Activated T-helper 2 cell treated with anti-CD3 and anti-CD28 coated beads, Interferon-gamma antibody, Interleukin-2, Interleukin-4, amounts not matched to agents 10 μg/mL and 5 μg/mL and 100 μg/mL, durations not matched to agents 14 hours and 24 hours and 36 hours (primary cell): ENCODE measurements at regions not wholly inside any gene's neighbourhood (a gene's known extent, or its start where the extent isn't known, plus 50 kb on each side); places are given as distances from the start of the nearest gene placed in this dataset.
"Not testable (repeated sequence)": the region's sequence is repeated elsewhere in the genome, so short reads cannot be mapped to it uniquely, and the experiment has no call there.

Source experiments
- DNase-seq: peaks from one replicate; pipeline ENCODE4 v3.0.0; 2021; ENCODE audit warnings: low spot score
- H3K27ac Mint-ChIP-seq: one replicate; pipeline ENCODE4 v1.8.0; 2021; ENCODE audit warnings: mixed read lengths
- H3K27me3 Mint-ChIP-seq: one replicate; pipeline ENCODE4 v1.8.0; 2021; ENCODE audit warnings: low read depth, mixed read lengths
- H3K36me3 Mint-ChIP-seq: one replicate; pipeline ENCODE4 v1.8.0; 2021; ENCODE audit warnings: low read depth, mixed read lengths
- H3K4me1 Mint-ChIP-seq: one replicate; pipeline ENCODE4 v1.8.0; 2021; ENCODE audit warnings: low read depth, mixed read lengths
- H3K4me3 Mint-ChIP-seq: one replicate; pipeline ENCODE4 v1.8.0; 2021; ENCODE audit warnings: low read depth, mild to moderate bottlenecking, moderate library complexity, mixed read lengths
- H3K9me3 Mint-ChIP-seq: one replicate; pipeline ENCODE4 v1.8.0; 2021; ENCODE audit warnings: mixed read lengths
- intact Hi-C: fragments of 100-400 bp; cut with micrococcal nuclease; formaldehyde crosslinking; loops from one replicate; pipeline ENCODE4 v1.15.1; 2023

- H3K36me3 Mint-ChIP-seq, H3K27ac Mint-ChIP-seq, DNase-seq, intact Hi-C loops, H3K4me1 Mint-ChIP-seq, H3K9me3 Mint-ChIP-seq, H3K27me3 Mint-ChIP-seq, H3K4me3 Mint-ChIP-seq: not testable (repeated sequence)
These were observed 163.5 kb downstream of the CDY2B start for GRCh38 chrY:17716329-17717043.

GRCh38 chrY:17668037-17668436, 212.0 kb downstream of the CDY2B start:
- H3K4me3 Mint-ChIP-seq, intact Hi-C loops, H3K27me3 Mint-ChIP-seq, DNase-seq, H3K36me3 Mint-ChIP-seq, H3K4me1 Mint-ChIP-seq, H3K9me3 Mint-ChIP-seq, H3K27ac Mint-ChIP-seq: not testable (repeated sequence)

GRCh38 chrY:17643052-17643451, 237.0 kb downstream of the CDY2B start:
- H3K9me3 Mint-ChIP-seq: not testable (repeated sequence)

GRCh38 chrY:17634484-17634883, 245.5 kb downstream of the CDY2B start:
- intact Hi-C loops: not testable (repeated sequence)

More at GRCh38 chrY:17643052-17643451, 237.0 kb downstream of the CDY2B start:
- H3K27me3 Mint-ChIP-seq, H3K36me3 Mint-ChIP-seq, H3K27ac Mint-ChIP-seq, DNase-seq, H3K4me3 Mint-ChIP-seq, H3K4me1 Mint-ChIP-seq, intact Hi-C loops: not testable (repeated sequence)

GRCh38 chrY:17611256-17611655, 268.8 kb downstream of the CDY2B start:
- H3K9me3 Mint-ChIP-seq, DNase-seq, H3K4me1 Mint-ChIP-seq, H3K4me3 Mint-ChIP-seq, H3K27me3 Mint-ChIP-seq, H3K27ac Mint-ChIP-seq, intact Hi-C loops, H3K36me3 Mint-ChIP-seq: not testable (repeated sequence)

More at GRCh38 chrY:17634484-17634883, 245.5 kb downstream of the CDY2B start:
- not testable (repeated sequence) for H3K9me3 Mint-ChIP-seq, H3K36me3 Mint-ChIP-seq, DNase-seq, H3K27me3 Mint-ChIP-seq, H3K4me3 Mint-ChIP-seq, H3K27ac Mint-ChIP-seq, H3K4me1 Mint-ChIP-seq

GRCh38 chrY:17610649-17611048, 269.4 kb downstream of the CDY2B start:
- H3K9me3 Mint-ChIP-seq, intact Hi-C loops, H3K27me3 Mint-ChIP-seq, H3K4me1 Mint-ChIP-seq, H3K36me3 Mint-ChIP-seq, H3K27ac Mint-ChIP-seq, DNase-seq, H3K4me3 Mint-ChIP-seq: not testable (repeated sequence)

GRCh38 chrY:17607150-17607549, 272.9 kb downstream of the CDY2B start:
- H3K27me3 Mint-ChIP-seq, H3K9me3 Mint-ChIP-seq, H3K36me3 Mint-ChIP-seq, H3K4me1 Mint-ChIP-seq, H3K27ac Mint-ChIP-seq, DNase-seq, intact Hi-C loops, H3K4me3 Mint-ChIP-seq: not testable (repeated sequence)

GRCh38 chrY:17599263-17599662, 280.8 kb downstream of the CDY2B start:
- DNase-seq, H3K9me3 Mint-ChIP-seq, H3K4me1 Mint-ChIP-seq, H3K36me3 Mint-ChIP-seq, H3K27me3 Mint-ChIP-seq, H3K27ac Mint-ChIP-seq, intact Hi-C loops, H3K4me3 Mint-ChIP-seq: not testable (repeated sequence)

- H3K4me3 Mint-ChIP-seq, DNase-seq, H3K4me1 Mint-ChIP-seq, H3K27ac Mint-ChIP-seq, H3K36me3 Mint-ChIP-seq, intact Hi-C loops, H3K9me3 Mint-ChIP-seq, H3K27me3 Mint-ChIP-seq: not testable (repeated sequence)
These were observed 286.3 kb downstream of the CDY2B start for GRCh38 chrY:17593748-17594147.

- H3K27me3 Mint-ChIP-seq, H3K27ac Mint-ChIP-seq, DNase-seq, H3K9me3 Mint-ChIP-seq, H3K36me3 Mint-ChIP-seq, intact Hi-C loops, H3K4me1 Mint-ChIP-seq, H3K4me3 Mint-ChIP-seq: not testable (repeated sequence)
These were observed 300.0 kb downstream of the CDY2B start for GRCh38 chrY:17579956-17580519.

- intact Hi-C loops, H3K27ac Mint-ChIP-seq, H3K27me3 Mint-ChIP-seq, H3K9me3 Mint-ChIP-seq, H3K36me3 Mint-ChIP-seq, H3K4me1 Mint-ChIP-seq, DNase-seq: not testable (repeated sequence)
- H3K4me3 Mint-ChIP-seq: peak overlapping the region; percentile 64
These were observed 300.7 kb downstream of the CDY2B start for GRCh38 chrY:17579131-17579955.

- H3K36me3 Mint-ChIP-seq, H3K27me3 Mint-ChIP-seq, H3K4me3 Mint-ChIP-seq, H3K27ac Mint-ChIP-seq, DNase-seq, intact Hi-C loops, H3K4me1 Mint-ChIP-seq, H3K9me3 Mint-ChIP-seq: not testable (repeated sequence)
These were observed 316.9 kb downstream of the CDY2B start for GRCh38 chrY:17563114-17563513.
